ENCODE measurements at regions not wholly inside any gene's neighbourhood (a gene's known extent, or its start where the extent isn't known, plus 50 kb on each side); places are given as distances from the start of the nearest gene placed in this dataset.
"Not testable (repeated sequence)": the region's sequence is repeated elsewhere in the genome, so short reads cannot be mapped to it uniquely, and the experiment has no call there.

DNA sequence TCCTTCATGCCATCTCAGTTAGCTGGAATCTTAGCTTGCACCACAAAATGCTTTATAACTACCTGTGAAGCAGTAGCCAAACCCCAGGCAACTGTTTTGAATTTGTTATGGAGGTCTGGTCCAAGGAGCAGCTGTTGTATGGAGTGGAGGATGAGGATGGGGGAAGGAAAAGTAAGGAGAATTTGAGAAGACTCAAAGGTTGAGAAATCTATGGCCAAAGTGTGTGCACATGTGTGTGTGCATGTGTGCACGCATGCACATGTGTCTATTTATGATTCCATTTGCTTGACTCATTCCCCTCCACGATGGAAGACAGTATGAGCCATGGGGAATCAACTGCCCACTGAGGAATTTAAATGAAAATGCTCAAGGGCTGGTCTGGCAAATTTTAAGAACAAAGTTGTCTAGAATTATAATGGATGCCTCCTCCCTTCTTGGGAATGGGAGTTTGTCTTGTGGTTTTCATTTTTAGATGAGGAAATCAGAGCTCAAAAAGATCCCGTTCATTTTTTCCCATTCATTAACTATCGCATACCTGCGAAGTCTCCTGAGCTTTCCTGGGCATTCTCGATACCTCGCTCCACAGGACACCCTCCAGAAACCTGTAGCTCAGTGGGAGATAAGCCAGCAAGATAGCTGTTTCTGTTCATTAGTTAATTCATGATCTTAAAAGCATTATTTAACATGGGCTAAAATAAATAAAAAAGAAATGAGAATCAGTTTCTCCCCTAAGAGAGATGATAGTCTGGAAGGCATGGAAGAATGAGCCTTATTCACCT, 152.3 kb upstream of the NEDD9 start:
- no peak for DNase-seq

DNA sequence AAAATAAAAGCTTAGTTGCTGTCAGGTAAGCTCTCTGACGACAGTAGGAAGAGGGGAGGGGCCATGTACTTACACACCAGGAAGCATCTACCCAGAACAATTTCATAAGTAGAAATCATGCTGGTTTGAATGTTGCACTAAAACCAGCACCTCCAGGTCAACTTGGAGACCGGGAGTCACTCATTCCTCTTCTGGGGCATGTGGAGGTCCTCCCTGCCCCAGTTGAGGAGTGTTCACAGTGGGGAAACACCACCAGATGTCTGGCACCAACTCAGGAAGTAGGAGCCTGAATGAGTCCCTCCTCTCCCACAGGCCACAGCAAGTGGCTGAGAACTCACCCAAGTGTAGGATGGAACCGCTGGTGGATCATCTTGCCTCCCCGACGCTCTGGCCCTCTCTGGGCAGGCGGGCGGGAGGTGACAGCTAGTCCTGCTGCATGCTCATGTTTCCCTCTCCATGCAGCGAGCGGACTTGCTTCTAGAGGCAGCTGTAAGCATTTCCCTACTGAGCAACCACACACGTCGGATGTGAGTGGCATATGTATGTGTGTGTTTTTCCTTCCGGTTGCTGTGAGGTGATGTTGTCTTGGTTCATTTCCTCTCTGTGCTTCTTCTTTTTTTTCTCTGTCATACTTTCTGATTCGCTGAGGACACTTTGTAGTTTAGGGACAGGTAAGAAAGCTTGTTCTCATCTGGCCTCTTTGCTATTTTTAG, 149.5 kb upstream of the NEDD9 start:
- no peak for DNase-seq

DNA sequence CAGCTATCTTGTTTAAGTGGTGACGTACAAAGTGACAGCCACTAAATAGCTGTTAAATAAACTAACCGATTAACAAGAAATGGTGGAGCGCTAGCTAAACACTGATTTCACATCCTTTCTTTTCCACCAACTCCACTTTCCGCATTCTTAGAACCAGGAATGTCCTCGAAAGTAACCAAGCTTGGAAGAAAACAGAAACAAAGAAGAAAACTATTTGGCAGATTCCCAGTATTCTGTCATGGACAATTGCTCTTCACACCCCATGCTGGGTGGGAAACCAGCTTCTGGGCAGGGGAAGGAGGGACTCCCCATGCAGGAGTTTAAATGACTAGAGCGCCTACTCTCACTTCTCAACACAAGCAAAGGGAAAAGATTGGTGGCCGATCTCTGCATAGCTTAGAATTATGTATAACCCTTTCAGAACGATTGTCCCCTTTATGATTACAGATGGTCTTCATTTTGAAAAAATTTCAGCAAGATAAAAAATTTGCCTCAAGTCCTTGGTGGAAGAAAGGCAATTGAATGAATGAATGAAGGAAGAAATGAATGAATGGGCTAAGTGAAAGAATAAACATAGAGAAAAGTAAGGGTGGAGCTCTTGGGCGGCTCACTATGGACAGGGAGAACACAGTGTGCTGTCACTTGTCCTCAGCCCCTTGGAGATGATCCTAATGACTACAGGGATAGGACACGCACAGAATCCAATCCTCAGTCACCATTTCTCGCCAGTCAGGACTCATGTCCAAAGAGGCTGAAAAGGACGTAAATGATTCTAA, 148.7 kb upstream of the NEDD9 start:
- DNase-seq = no peak

DNA sequence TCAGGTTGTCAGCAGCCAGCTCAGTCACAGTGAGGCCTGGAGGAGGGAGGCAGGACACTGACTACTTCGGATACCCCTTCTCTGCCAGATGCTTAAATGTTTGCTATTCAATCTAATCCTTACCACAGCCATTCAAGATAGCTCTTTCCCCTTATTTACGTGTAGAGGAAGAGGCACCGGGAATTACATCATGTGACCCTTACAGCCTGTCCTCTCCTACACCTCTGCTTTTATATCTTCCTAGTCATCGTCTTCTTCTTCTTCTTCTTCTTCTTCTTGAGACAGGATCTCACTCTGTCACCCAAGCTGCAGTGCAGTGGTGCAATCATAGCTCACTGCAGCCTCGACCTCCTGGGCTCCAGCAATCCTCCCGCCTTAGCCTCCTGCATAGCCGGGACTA, 148.1 kb upstream of the NEDD9 start:
- DNase-seq = no peak

DNA sequence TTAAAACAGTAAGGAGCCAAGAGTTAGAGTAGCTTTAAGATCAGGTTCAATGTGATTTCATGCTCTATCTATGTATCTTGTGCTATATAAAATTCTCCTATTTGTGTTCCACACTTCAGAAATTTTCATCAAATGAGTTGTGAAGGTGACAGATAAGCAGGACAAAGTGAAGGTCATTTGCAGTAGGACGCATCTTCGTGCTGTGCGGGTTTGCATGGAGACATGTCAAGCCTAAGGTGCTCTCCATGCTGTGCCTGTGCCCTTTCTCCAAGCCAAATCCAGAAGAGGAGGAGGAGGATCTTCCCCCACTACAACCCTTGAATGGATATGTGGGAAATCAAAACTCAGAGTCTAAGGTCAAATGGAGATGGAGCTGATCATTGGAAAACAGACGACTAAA, 147.3 kb upstream of the NEDD9 start:
- DNase-seq = no peak

DNA sequence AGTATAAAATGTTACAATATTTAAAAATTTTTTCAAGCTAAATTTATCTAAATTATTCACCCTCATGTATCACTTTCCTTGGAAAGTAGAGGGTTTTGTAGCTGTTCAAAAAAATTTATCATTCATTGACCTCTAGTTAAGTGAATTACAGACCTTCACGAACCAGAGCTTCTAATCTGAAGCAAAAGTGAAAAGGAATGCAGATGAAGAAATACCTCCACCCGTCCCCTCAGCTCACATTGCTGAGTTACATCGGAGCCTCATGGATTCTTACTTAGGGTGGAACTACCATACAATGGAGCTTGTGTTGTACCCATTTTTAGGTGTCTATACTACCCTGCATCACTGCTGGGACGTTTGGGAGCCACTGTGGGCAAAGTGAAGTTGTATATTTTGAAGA, 146.2 kb upstream of the NEDD9 start:
- DNase-seq = no peak

DNA sequence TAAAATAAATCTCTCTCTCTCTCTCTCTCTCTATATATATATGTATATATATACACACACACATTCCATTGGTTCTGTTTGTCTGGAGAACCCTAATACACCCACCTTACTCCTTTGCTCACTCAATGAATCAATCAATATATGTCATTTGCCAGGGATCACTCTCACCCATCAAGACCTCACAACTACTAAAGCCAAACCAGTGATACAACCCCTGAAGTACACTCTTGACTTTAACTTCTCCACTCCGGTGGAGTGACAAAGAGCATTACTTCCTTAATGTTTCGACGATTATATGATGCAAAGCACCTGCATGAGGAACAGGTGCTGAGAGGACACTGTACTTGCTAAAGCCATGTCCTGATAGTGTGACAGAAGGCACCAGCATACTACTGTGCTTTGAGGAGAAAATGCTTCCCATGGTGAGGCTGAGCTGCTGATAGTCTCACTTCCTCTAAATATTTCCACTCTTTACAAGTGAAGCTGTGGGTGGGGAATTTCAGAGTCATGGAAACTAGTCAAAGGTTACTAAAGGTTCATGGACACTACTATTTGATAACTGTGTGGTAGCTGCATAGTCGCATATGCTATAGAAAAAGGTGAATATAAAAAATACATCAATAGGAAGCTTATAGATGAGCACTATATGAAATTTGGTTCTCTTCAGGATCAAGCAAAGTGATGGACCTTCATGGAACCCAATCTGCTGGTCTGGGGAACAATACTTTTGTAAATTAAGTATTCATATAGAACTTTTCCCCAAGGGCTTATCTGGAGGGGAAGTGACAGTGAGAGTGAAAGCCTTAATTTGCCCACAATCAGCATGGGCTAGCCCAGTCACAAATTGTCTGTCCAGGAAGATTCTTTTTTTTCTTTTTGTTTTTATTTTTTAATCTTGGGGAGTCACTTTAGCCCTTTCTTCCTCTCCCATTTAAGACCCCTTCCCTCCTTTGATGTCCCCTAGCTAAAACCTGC, 141.9 kb upstream of the NEDD9 start:
- no peak for DNase-seq

DNA sequence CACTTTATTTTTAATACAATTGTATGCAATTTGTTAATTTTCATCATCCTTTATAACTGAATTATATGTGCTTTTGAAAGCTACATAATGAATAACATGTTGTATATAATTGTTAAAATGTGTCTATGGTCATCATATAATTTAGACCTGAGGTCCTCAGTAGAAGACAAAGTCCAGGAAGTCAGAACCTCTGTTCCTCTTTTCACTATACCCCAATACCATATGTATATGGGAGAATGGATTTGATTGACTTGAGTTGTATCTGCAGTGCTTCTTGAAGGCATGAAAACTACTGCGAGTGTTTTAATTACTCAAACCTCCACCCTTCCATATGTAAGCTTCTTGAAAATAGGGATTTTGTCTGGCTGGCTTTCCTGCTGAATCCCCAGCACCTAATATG, 140.7 kb upstream of the NEDD9 start:
- no peak for DNase-seq

DNA sequence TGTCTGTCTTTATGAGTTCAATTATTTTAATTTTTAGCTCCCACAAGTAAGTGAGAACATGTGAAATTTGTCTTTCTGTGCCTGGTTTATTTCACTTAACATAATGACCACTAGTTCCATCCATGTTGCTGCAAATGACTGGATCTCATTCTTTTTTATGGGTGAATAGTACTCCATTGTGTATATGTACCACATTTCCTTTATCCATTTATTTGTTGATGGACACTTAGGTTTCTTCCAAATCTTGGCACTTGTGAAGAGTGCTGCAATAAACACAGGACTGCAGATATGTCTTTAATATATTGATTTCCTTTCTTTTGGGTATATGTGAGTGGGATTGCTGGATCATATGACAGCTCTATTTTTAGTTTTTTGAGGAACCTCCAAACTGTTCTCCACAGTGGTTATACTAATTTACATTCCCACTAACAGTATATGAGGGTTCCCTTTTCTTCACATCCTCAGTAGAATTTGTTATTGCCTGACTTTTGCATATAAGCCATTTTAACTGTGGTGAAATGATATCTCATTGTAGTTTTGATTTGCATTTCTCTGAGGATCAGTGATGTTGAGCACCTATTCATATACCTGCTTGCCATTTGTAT, 139.8 kb upstream of the NEDD9 start:
- not testable (repeated sequence) for DNase-seq

DNA sequence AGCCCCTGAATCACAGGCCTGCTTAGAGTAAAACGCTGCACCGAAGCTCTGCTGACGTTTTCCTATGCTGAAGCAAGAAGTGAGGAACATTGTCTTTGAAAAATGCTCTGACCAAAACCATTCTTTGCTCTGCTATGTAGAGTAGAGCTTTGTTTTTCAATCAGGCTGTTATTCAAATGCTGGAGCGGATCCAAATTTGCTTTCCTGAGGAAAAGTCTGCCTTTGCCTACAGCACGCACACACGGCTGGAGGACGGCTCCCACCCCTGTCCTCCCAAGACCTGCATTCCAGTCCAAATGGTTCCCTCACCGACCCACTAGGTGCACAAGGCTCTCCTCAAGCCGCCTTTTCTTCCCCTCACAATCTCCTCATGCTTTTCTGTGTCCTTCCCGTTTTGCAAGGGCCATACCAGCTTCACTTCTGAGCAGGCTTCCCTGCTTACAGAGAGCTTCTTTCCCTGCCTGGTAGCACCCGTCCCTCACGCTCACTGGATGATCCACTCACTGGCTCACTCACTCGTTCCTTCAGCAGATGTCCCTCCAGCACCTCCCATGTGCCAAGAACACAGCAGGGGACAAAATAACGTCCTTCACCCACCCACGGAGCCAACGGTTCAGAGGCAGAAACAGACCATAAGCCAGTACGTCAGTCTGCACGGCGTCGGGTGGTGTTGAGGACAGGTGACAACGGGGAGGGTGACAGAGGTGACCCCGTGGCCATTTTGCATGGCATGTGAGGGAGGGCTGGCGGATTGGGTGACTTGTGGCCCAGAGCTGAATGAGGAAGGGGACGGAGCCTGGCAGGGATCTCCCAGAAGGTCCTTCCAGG, 137.9 kb upstream of the NEDD9 start:
- no peak for DNase-seq

DNA sequence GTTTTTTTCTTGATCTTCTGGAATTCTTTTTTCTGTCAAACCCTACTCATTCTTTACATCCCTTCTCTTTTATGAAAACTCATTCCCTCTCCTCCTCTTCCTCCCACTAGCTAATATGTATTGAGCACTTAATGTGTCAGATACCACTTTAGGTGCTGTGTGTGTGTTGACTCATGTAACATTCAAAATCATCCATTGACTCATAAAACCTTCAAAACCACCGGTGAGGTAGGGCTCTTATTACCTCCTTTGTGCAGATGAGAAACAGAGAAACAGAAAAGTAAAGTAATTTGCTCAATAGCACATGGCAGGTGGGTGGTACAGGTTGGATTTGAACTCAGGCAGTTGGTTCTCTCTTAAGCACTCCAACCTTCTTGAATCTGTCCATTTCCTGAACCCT, 136.3 kb upstream of the NEDD9 start:
- DNase-seq = no peak

DNA sequence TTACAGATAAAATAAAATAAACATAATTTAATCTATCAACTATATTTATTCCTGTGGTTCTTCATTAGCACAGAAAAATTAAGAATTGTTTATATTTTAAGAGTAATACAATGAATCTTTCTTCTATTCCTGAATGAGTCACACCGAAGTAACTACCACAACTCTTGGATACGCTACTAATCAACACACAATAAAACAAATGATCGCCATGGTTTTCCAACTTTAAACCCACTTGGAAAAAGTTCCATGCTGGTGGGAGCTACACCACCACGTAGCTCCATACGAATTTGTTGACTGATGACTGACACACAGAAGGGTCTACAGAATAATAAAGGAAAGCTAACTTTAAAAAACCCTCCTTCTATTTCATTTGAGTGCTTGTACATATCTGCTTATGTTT, 135.8 kb upstream of the NEDD9 start:
- DNase-seq = no peak

DNA sequence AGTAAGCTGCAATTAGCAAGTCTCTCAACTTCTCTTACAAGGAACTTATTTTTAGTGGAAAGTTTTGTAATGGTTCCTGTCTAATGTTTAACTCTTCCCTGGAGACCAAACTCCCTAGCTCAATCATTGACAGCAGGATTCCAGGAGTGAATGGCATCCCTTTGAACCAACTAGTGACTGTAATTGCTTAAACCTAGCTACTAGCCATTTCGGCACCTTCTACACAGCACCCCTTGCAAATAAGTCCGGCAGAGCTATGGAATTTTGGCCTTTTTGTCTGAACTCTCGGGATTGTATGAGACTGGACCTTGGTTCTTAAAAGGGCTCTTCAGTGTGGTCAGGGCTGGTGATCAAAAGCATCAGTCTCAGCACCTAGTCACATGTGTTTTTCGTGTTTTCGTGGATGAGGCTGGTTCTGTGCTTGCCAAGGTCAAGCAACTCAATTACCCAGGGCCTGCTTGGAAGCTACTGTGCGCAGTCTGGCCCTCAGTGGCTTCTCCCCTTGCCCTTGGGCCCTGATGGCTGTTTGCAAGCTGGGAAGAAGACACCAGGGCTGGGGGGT, 135.3 kb upstream of the NEDD9 start:
- peak; percentile 81 for DNase-seq

DNA sequence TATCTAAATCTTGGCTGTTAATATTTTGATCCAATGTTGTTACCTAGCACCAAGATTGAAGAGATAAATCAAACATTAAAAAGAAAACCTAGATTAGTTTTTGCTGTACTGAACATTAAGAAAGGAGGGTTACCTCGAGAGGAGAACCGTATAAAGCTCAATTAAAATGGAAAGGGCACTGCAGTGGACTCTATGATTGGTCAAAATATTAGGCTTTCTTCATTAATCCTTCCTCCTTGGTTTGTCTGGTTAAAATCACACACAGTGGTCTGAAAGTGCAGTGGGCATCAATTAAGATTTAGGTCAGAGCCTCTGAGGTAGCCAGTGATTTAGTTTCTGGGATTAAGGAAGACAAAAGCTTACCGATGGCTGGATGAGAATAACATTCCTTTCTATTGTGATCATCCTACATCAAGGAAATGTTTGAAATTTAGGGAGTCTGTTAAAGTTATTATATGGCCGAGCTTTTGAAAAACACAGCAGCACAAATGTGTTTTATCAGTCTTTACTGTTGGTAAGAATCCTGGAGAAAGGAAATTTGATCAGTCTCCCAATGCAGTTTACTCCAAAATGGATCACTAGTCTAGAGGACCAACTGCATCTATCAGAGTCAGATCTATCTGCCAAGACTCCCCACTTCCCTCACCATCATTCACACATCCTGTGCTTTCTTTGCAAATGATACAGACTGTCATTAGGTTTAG, 134.6 kb upstream of the NEDD9 start:
- no peak for DNase-seq

DNA sequence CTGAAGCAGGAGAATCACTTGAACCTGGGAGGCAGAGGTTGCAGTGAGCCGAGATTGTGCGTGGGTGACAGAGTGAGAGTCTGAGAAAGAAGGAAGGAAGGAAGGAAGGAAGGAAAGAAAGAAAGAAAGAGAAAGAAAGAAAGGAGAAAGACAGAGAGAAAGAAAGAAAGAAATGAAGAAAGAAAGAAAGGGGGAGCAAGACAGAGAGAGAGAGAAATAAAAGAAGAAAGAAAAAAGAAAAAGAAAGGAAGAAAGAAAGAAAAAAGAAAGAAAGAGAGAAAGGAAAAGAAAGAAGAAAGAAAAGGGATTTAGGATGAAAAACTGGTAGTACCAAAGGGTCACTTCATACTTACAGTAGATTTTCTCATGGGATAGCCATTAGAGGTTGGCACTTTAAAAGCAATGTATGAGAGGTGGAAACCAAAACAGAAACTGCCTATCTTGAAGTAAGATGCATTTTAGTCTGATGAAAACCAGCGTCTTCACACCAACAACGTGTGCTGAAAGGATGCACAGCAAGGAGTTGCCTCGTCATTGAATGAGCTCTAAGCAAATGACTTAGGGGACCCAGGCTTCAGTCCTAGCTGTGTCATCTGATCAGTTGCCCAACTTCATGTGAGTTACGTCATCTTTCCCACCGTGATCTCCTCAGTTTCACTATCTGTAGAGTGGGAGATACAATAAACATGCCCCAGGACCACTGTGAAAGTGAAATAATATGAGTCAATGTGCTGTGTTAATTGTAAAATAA, 133.9 kb upstream of the NEDD9 start:
- DNase-seq = no peak

DNA sequence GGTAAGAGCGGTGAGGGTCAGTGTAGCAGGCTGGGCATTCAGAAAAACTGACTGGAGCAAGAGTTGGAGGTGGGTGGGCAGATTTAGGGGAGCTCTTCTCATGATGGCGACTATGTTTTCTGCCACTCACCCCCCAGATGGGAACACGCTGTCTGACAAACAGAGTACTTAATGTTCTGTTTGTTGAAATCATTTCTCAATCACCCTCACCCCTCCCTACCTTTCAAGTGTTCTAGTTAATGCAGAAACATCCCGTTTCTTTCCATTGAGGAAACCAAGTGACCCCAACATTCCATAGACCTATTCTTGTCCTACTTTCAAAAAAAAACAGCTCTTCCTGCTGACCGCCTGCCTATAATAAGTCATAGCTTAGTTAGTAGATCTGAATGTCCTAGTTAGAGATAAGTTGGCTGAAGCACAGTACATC, 132.5 kb upstream of the NEDD9 start:
- no peak for DNase-seq

DNA sequence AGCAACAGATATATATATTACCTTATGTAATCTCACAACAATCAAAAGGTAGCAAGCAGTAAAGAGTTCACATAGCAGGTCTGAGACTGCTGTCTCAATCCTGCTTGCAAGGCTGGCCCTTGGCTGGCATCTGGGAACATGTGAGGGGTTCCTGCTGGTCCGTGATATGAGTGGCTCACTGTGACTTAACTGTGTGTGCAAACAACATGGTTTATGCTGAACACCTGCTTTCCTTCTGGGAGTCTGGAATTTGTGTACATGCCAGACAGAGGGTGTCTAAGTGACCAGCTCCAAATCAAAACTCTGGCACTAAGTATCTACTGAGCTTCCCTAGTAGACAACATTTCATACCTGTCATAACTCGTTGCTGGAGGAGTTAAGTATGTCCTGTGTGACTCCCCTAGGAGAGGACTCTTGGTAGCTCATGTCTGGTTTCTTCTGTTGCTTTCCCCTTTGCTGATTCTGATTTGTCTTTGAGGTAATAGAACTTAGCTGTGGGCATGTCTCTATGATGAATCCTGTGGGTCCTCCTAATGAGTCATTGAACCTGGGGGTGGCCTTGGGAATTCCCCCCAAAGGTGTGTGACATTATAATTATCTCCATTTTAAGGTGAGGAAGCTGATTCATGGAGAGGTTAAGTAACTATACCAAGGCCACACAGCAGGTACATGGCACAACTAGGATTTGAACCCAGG, 131.6 kb upstream of the NEDD9 start:
- DNase-seq = no peak

DNA sequence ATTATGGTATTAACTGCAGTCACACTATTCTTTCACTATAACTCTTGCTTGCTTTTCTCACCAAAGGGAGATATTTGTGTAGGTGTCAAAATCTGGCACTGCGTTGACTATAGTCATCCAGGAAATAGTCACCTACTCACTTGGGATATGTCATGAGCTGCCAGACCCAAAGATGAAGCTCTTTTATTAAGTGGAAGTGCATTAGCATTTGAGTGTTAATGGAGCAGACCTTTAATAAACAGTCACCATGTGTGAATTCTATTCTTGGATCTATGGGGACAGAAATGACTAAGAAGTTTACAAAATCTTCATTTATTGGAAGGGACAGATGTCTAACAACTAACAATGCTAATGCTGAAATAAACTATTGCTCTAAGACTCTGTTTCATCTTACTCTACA, 130.1 kb upstream of the NEDD9 start:
- no peak for DNase-seq
